Caco-2 (cell line): ENCODE measurements at regions not wholly inside any gene's neighbourhood (a gene's known extent, or its start where the extent isn't known, plus 50 kb on each side); places are given as distances from the start of the nearest gene placed in this dataset.

Source experiments
- BruUV-seq: library from RNA; stranded (reverse); fragments of 400-500 nt; replicated peaks from 2 replicates; lab custom pipeline; 2021; lab: Mats Ljungman, UMichigan
- CTCF ChIA-PET: fragments of 300-600 bp; sonication (Branson Sonifier 250); formaldehyde crosslinking; loops from one replicate; lab custom pipeline; 2022; ENCODE audit warnings: antibody characterized with exemption; lab: Charles Lee
- POLR2A ChIA-PET: fragments of 300-600 bp; sonication (Branson Sonifier 250); formaldehyde crosslinking; loops from one replicate; lab custom pipeline; 2022; ENCODE audit warnings: antibody characterized with exemption; lab: Charles Lee
- DNase-seq, 2 experiments: peaks; one replicate each; pipeline versions ENCODE4 v3.0.0 to v3.0.0-alpha.2; 2020 to 2022
- H3K27me3 ChIP-seq: replicated peaks from 2 replicates; pipeline ENCODE4 v1.6.0; 2011; ENCODE audit warnings: low read length; ENCODE audit not compliant: control insufficient read depth, insufficient read depth
- H3K36me3 ChIP-seq: 2 replicates; pipeline ENCODE4 v1.5.1; 2011; ENCODE audit warnings: low read length; ENCODE audit not compliant: control insufficient read depth, insufficient read depth
- H3K4me1 ChIP-seq: fragments of 250-450 bp; sonication (Bioruptor Pico); 2 replicates; pipeline ENCODE4 v1.5.1; 2020; ENCODE audit warnings: mild to moderate bottlenecking
- H3K4me3 ChIP-seq: 2 replicates; pipeline ENCODE4 v1.5.1; 2011; ENCODE audit warnings: low read depth, mild to moderate bottlenecking, control low read depth, low read length
- H3K9me3 ChIP-seq: fragments of 250-450 bp; sonication (Bioruptor Pico); 2 replicates; pipeline ENCODE4 v1.5.1; 2020; ENCODE audit warnings: mild to moderate bottlenecking, moderate library complexity
- H3K27ac Mint-ChIP-seq: one replicate; pipeline ENCODE4 v1.8.0; 2022; ENCODE audit warnings: mixed read lengths; ENCODE audit not compliant: unreplicated experiment
- H3K27me3 Mint-ChIP-seq: one replicate; pipeline ENCODE4 v1.8.0; 2022; ENCODE audit warnings: mixed read lengths; ENCODE audit not compliant: insufficient read depth, unreplicated experiment
- H3K36me3 Mint-ChIP-seq: one replicate; pipeline ENCODE4 v1.8.0; 2022; ENCODE audit warnings: mild to moderate bottlenecking, mixed read lengths; ENCODE audit not compliant: insufficient read depth, unreplicated experiment
- H3K4me1 Mint-ChIP-seq: one replicate; pipeline ENCODE4 v1.8.0; 2022; ENCODE audit warnings: low read depth, mixed read lengths; ENCODE audit not compliant: unreplicated experiment
- H3K4me3 Mint-ChIP-seq: one replicate; pipeline ENCODE4 v1.8.0; 2022; ENCODE audit warnings: mild to moderate bottlenecking, moderate library complexity, mixed read lengths; ENCODE audit not compliant: unreplicated experiment
- H3K9me3 Mint-ChIP-seq: one replicate; pipeline ENCODE4 v1.8.0; 2022; ENCODE audit warnings: mixed read lengths; ENCODE audit not compliant: unreplicated experiment
- CTCF ChIP-seq, 2 experiments: fragments of 200-600 bp in 1 of 2; IDR thresholded peaks; 1 replicate in 1 of 2; 2 replicates in 1 of 2; pipeline versions ENCODE4 v1.5.1 to v1.8.0; 2011 to 2022; ENCODE audit warnings: antibody characterized with exemption in 1 of 2, control low read depth in 1 of 2, inconsistent platforms in 1 of 2, low read depth in 1 of 2, low read length in 1 of 2, mild to moderate bottlenecking in 1 of 2, moderate library complexity in 1 of 2; ENCODE audit not compliant: insufficient read depth in 1 of 2, severe bottlenecking in 1 of 2, unreplicated experiment in 1 of 2
- intact Hi-C: fragments of 100-400 bp; cut with micrococcal nuclease; formaldehyde crosslinking; loops from one replicate; pipeline ENCODE4 v1.10.0; 2022; ENCODE audit not compliant: unreplicated experiment

DNA sequence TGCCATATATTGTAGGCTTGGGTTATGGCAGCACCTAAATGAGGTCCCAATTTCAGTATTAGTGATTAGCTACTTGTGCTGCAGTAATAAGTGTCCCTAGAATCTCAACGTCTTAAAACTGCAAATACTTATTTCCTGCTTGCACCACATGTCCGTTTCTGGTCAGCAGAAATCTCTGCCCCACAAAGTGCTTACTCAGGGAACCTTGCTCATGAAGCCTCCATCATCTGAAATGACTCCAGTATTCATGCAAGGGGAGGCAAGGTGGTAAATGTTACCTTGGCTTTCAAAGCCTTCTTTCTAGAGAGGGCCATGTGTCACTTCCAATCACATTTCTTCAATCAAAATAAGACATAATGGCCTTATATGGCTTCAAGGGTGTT is 274.2 kb upstream of the KAZN start:
- Mint-ChIP-seq H3K27me3 (peaks cover 7% of the 10 kb centered on the region), H3K4me3 (no peak overlapping the region), H3K9me3 (peaks cover 13% of the 10 kb centered on the region), H3K36me3 (no peaks in the 10 kb centered on the region), H3K27ac (no peak overlapping the region), H3K4me1 (no peaks in the 10 kb centered on the region)
- no TSS peak for BruUV-seq
- Histone ChIP-seq H3K4me3 (no peak overlapping the region), H3K27me3 (no peaks in the 10 kb centered on the region), H3K9me3 (no peaks in the 10 kb centered on the region), H3K4me1 (no peaks in the 10 kb centered on the region), H3K36me3 (no peaks in the 10 kb centered on the region)
- CTCF ChIA-PET, result no interaction called here
- no peak for DNase-seq
- TF ChIP-seq CTCF (IDR thresholded peaks at IDR 0.05; ENCODE audit: insufficient read depth in 1 of 2, low read depth in 1 of 2, low read length in 1 of 2, severe bottlenecking in 1 of 2, unreplicated experiment in 1 of 2), result no peak
- intact Hi-C loops, result no loop called here
- POLR2A ChIA-PET, result no interaction called here

DNA sequence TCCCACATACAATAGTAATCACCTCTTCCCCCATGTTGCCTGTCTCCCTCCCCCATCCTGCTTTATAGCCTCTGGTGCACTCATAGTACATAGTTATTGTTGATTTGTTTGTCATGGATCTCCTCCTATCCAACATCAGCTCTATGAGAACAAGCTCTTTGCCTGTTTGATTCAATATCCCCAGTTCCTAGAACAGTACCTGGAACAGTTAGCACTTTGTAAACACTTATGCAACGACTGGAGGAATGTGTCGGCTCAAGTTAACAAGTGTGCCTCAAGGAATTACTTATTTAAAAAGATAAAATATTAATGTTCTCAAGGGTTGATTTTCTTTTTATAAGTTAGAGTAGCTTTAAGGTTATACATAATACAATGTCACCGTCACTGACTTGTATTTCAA is 271.6 kb upstream of the KAZN start:
- H3K27me3 Mint-ChIP-seq, result peaks cover 7% of the 10 kb centered on the region
- POLR2A ChIA-PET, result no interaction called here

DNA sequence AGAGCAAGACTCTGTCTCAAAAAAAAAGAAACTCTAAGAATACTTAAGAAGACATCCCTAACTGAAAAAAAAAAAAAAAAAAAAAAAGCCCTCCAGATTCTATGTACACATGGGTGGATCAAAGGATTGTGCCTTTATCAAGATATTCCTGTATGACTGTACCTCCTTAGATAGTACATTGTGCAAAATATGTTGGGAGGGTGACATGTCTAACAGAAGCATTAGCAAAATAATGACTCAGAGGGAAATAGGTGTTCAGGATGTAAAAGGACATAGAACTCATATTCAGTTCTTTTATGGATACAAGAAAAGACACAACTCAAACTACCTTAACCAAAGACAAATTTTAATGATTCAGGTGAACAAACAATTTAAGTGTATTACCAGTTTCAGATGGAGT is 269.8 kb upstream of the KAZN start:
- Mint-ChIP-seq H3K4me1 (no peaks in the 10 kb centered on the region), H3K27me3 (peaks cover 7% of the 10 kb centered on the region), H3K27ac (no peak overlapping the region), H3K4me3 (no peak overlapping the region), H3K36me3 (no peaks in the 10 kb centered on the region), H3K9me3 (peaks cover 13% of the 10 kb centered on the region)
- ChIA-PET POLR2A (no interaction called here), CTCF (no interaction called here)
- intact Hi-C loops, result no loop called here
- BruUV-seq, result no TSS peak
- H3K27me3 ChIP-seq, result no peaks in the 10 kb centered on the region
- H3K4me3 ChIP-seq, result no peak overlapping the region
- no peaks in the 10 kb centered on the region for H3K9me3 ChIP-seq
- DNase-seq, result no peak
- TF ChIP-seq CTCF (IDR thresholded peaks at IDR 0.05; ENCODE audit: insufficient read depth in 1 of 2, low read depth in 1 of 2, low read length in 1 of 2, severe bottlenecking in 1 of 2, unreplicated experiment in 1 of 2), result no peak
- H3K4me1 ChIP-seq, result no peaks in the 10 kb centered on the region
- H3K36me3 ChIP-seq, result no peaks in the 10 kb centered on the region

More for the DNA sequence above, 271.6 kb upstream of the KAZN start:
- H3K4me1 Mint-ChIP-seq, result no peaks in the 10 kb centered on the region
- H3K36me3 Mint-ChIP-seq, result no peaks in the 10 kb centered on the region
- intact Hi-C loops, result no loop called here
- H3K9me3 Mint-ChIP-seq, result peaks cover 13% of the 10 kb centered on the region
- DNase-seq, result no peak
- H3K27ac Mint-ChIP-seq, result no peak overlapping the region
- no peak overlapping the region for H3K4me3 ChIP-seq
- CTCF ChIA-PET, result no interaction called here
- no peak overlapping the region for H3K4me3 Mint-ChIP-seq
- no TSS peak for BruUV-seq
- no peaks in the 10 kb centered on the region for H3K4me1 ChIP-seq
- H3K27me3 ChIP-seq, result no peaks in the 10 kb centered on the region
- H3K9me3 ChIP-seq, result no peaks in the 10 kb centered on the region
- no peak for TF ChIP-seq CTCF (IDR thresholded peaks at IDR 0.05; ENCODE audit: insufficient read depth in 1 of 2, low read depth in 1 of 2, low read length in 1 of 2, severe bottlenecking in 1 of 2, unreplicated experiment in 1 of 2)
- no peaks in the 10 kb centered on the region for H3K36me3 ChIP-seq
